Heart right ventricle (tissue), 16 donors: ENCODE measurements at regions not wholly inside any gene's neighbourhood (a gene's known extent, or its start where the extent isn't known, plus 50 kb on each side); places are given as distances from the start of the nearest gene placed in this dataset.
"Not testable (repeated sequence)": the region's sequence is repeated elsewhere in the genome, so short reads cannot be mapped to it uniquely, and the experiment has no call there.

Source experiments
- ATAC-seq, 8 donors: fragments of 200-7000 bp; cut with Tn5 transposase; one replicate each; pipeline ENCODE4 v1.9.1; 2020; ENCODE audit warnings: mild to moderate bottlenecking in 8 of 8, moderate library complexity in 8 of 8, moderate number of reproducible peaks in 1 of 8
- DNase-seq, 2 donors: peaks; one replicate each; pipeline ENCODE4 v3.0.0-alpha.2; 2020
- H3K27ac ChIP-seq, 10 donors: fragments of 200-600 bp; sonication (generic) in 2 of 10; one replicate each; pipeline versions ENCODE4 v1.5.0 to v1.8.0; 2020 to 2022; ENCODE audit warnings: mild to moderate bottlenecking in 3 of 10
- H3K27me3 ChIP-seq, 7 donors: fragments of 200-600 bp; one replicate each; pipeline ENCODE4 v1.8.0; 2021 to 2022; ENCODE audit warnings: mild to moderate bottlenecking in 2 of 7
- H3K36me3 ChIP-seq, 9 donors: fragments of 200-600 bp; sonication (generic) in 1 of 9; one replicate each; pipeline versions ENCODE4 v1.5.0 to v1.8.0; 2020 to 2022; ENCODE audit warnings: mild to moderate bottlenecking in 2 of 9
- H3K4me1 ChIP-seq, 9 donors: fragments of 200-600 bp; sonication (generic) in 1 of 9; one replicate each; pipeline versions ENCODE4 v1.5.0 to v1.8.0; 2020 to 2022; ENCODE audit warnings: mild to moderate bottlenecking in 4 of 9
- H3K4me3 ChIP-seq, 10 donors: fragments of 200-600 bp; sonication (generic) in 2 of 10; one replicate each; pipeline versions ENCODE4 v1.5.0 to v1.8.0; 2020 to 2022; ENCODE audit warnings: mild to moderate bottlenecking in 7 of 10, moderate library complexity in 2 of 10
- H3K9me3 ChIP-seq, 11 donors: fragments of 200-600 bp in 10 of 11; sonication (generic) in 2 of 11; one replicate each; pipeline versions ENCODE4 v1.5.0 to v1.8.0; 2013 to 2022; ENCODE audit warnings: mild to moderate bottlenecking in 2 of 11, control low read depth in 1 of 11, moderate library complexity in 1 of 11
- CTCF ChIP-seq, 9 donors: fragments of 200-600 bp; sonication (generic) in 2 of 9; IDR thresholded peaks; one replicate each; pipeline versions ENCODE4 v1.5.0 to v1.8.0; 2021 to 2022; ENCODE audit warnings: antibody characterized with exemption in 9 of 9, mild to moderate bottlenecking in 5 of 9, moderate library complexity in 1 of 9
- WGBS, 2 donors: extraction: QIAGEN DNeasy Blood & Tissue Kit; methylation state at CpG; one replicate each; pipeline ENCODE4 v1.1.7; 2013; ENCODE audit warnings: inconsistent platforms in 1 of 2; 5-methylcytosine and 5-hydroxymethylcytosine counted together
- intact Hi-C, 10 donors: fragments of 100-400 bp; cut with DNase I; formaldehyde crosslinking; loops; one replicate each; pipeline versions ENCODE4 v1.11.1 to v1.14.2; 2022
- donor health status: Arrhythmogenic right ventricular cardiomyopathy.
- donor health status: ischemic (EF 13 %, LVEDD 7.1; RV severe dilation, severe dysfunction).
- donor health status: healthy with polysubstance abuse.
- donor health status: DM: no; HTN: yes; CAD: no.
- donor health status: DM: no; HTN: no; CAD: no.
- donor health status: ischemic (EF 25% LVEDD 6.9; RV normal size, moderate dysfunction).
- donor health status: ischemic (EF 25% LVEDD 5.7; RV mildly dilated, moderate dysfunction).
- donor health status: healthy.
- donor health status: DM: yes; HTN: yes; CAD: no.
- donor health status: Ischemic cardiomyopathy.
- donor health status: ischemic (EF 35%, LVEDD 5.7; RV mildly dilated, moderate dysfunction).
- donor health status: nonischemic (EF 11% LVEDD 7.7; RV severe dilation, severe dysfunction).
- donor health status: DM: yes; HTN: yes; CAD: no.
- donor health status: PGD.
- donor health status: ischemic (EF 29% LVEDD 5.4; RV normal size, mild dysfunction).
- donor health status: nonischemic (EF 23%, LVEDD 6.1; RV moderate dilation, normal function).

GRCh38 chr3:110623571-110623970, 448.0 kb upstream of the NECTIN3 start:
- H3K36me3 ChIP-seq = no peaks in the 10 kb centered on the region
- WGBS, 2 donors = 52 to 71% methylated on average over 1 of the region's 1 CpG
- H3K27ac ChIP-seq = no peak overlapping the region
- no peaks in the 10 kb centered on the region for H3K27me3 ChIP-seq
- no peaks in the 10 kb centered on the region for H3K4me1 ChIP-seq
- H3K4me3 ChIP-seq = no peak overlapping the region
- intact Hi-C loops = no loop called here
- peaks cover 0 to 5% (median 0%) of the 10 kb centered on the region in 11 donors for H3K9me3 ChIP-seq
- no peak for DNase-seq
- ATAC-seq = no peak
- TF ChIP-seq CTCF (IDR thresholded peaks at IDR 0.05) = no peak

GRCh38 chr3:110624576-110624975, 447.0 kb upstream of the NECTIN3 start:
- Histone ChIP-seq H3K4me1 (no peaks in the 10 kb centered on the region), H3K36me3 (no peaks in the 10 kb centered on the region), H3K4me3 (no peak overlapping the region), H3K27me3 (no peaks in the 10 kb centered on the region), H3K27ac (no peak overlapping the region), H3K9me3 (peaks cover 0 to 5% (median 0%) of the 10 kb centered on the region in 11 donors)
- TF ChIP-seq CTCF (IDR thresholded peaks at IDR 0.05) = no peak
- intact Hi-C loops = no loop called here
- 40 to 43% methylated on average over 3 of the region's 3 CpGs for WGBS, 2 donors
- DNase-seq (no peak), ATAC-seq (no peak)

- intact Hi-C loops = no loop called here
- H3K4me3 ChIP-seq = no peak overlapping the region
- DNase-seq = no peak
- H3K36me3 ChIP-seq = no peaks in the 10 kb centered on the region
- 11 to 14% methylated on average over 4 of the region's 4 CpGs for WGBS, 2 donors
- no peaks in the 10 kb centered on the region for H3K4me1 ChIP-seq
- H3K9me3 ChIP-seq = peaks cover 0 to 5% (median 0%) of the 10 kb centered on the region in 11 donors
- H3K27me3 ChIP-seq = no peaks in the 10 kb centered on the region
- no peak for TF ChIP-seq CTCF (IDR thresholded peaks at IDR 0.05)
- ATAC-seq = no peak
- H3K27ac ChIP-seq = no peak overlapping the region
Measured at GRCh38 chr3:110625201-110625747, 446.3 kb upstream of the NECTIN3 start.

- H3K4me1 ChIP-seq, DNase-seq, H3K36me3 ChIP-seq, H3K27ac ChIP-seq, intact Hi-C loops, H3K4me3 ChIP-seq, H3K27me3 ChIP-seq, ATAC-seq, H3K9me3 ChIP-seq: not testable (repeated sequence)
- 90 to 91% methylated on average over 5 of the region's 5 CpGs for WGBS, 2 donors
Measured at GRCh38 chr3:110626652-110627111, 444.9 kb upstream of the NECTIN3 start.

GRCh38 chr3:110628650-110629301, 442.8 kb upstream of the NECTIN3 start:
- intact Hi-C loops = no loop called here
- no peaks in the 10 kb centered on the region for H3K4me1 ChIP-seq
- no peak for DNase-seq
- H3K9me3 ChIP-seq = peaks cover 0 to 1% (median 0%) of the 10 kb centered on the region in 11 donors
- H3K36me3 ChIP-seq = no peaks in the 10 kb centered on the region
- no peaks in the 10 kb centered on the region for H3K27me3 ChIP-seq
- H3K4me3 ChIP-seq = no peak overlapping the region
- 72 to 80% methylated on average over 4 of the region's 4 CpGs for WGBS, 2 donors
- no peak for ATAC-seq
- H3K27ac ChIP-seq = no peak overlapping the region
- no peak for TF ChIP-seq CTCF (IDR thresholded peaks at IDR 0.05)
